Right lobe of liver (tissue), 4 donors: ENCODE measurements at regions not wholly inside any gene's neighbourhood (a gene's known extent, or its start where the extent isn't known, plus 50 kb on each side); places are given as distances from the start of the nearest gene placed in this dataset.

ENCODE experiments used
- CTCF ChIP-seq, 4 donors: fragments of 200-600 bp in 3 of 4; fragments of 450-650 bp in 1 of 4; IDR thresholded peaks; one replicate each; pipeline versions ENCODE4 v1.5.1 to v1.8.0; 2016 to 2022; ENCODE audit warnings: antibody characterized with exemption in 4 of 4, mild to moderate bottlenecking in 2 of 4
- POLR2A ChIP-seq: fragments of 450-650 bp; IDR thresholded peaks from one replicate; pipeline ENCODE4 v1.6.1; 2017; ENCODE audit warnings: antibody characterized with exemption, mild to moderate bottlenecking
- donor health status: DM: no; HTN: no; CAD: no.
- donor health status: DM: no; HTN: no; CAD: no.
- donor health status: DM: no; HTN: yes; CAD: no.

DNA sequence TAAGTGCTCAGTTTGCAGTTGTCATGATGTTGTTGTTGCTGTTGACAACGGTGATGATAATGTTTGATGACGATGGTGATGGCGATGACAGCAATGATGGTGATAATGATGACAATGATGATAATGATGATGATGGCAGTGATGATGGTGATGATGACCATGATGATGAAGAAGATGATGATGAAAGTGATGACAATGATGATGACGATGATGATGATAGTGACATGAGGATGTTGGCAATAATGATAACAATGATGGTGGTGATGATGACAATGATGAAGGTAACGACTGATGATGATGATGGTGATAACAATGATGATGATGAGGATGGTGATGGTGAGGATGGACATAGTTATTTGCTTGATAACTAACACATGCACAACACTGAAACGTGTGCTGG, 778.5 kb downstream of the VRK1 start:
- no peak for TF ChIP-seq CTCF (IDR thresholded peaks at IDR 0.05)
- no peak for TF ChIP-seq POLR2A
